ENCODE measurements at regions not wholly inside any gene's neighbourhood (a gene's known extent, or its start where the extent isn't known, plus 50 kb on each side); places are given as distances from the start of the nearest gene placed in this dataset.

GRCh38 chr5:136615251-136616119 is 250.1 kb upstream of the TRPC7 start:
- Histone ChIP-seq H3K9me3 (ENCODE audit: control insufficient read depth, insufficient read depth, low read length) (no peaks in the 10 kb centered on the region), H3K4me3 (ENCODE audit: low read depth, low read length) (no peak overlapping the region), H3K27me3 (ENCODE audit: control insufficient read depth, insufficient read depth, low read length) (no peaks in the 10 kb centered on the region), H3K27ac (ENCODE audit: low read depth, low read length) (no peak overlapping the region)
- no peak for DNase-seq (ENCODE audit: low read depth, low spot score)
- ChIA-PET POLR2A (no interaction called here), CTCF (no interaction called here)
- no peak for TF ChIP-seq CTCF (IDR thresholded peaks at IDR 0.05; ENCODE audit: low read depth, low read length)

- no peaks in the 10 kb centered on the region for H3K27me3 ChIP-seq (ENCODE audit: control insufficient read depth, insufficient read depth, low read length)
- H3K4me3 ChIP-seq (ENCODE audit: low read depth, low read length) = no peak overlapping the region
- TF ChIP-seq CTCF (IDR thresholded peaks at IDR 0.05; ENCODE audit: low read depth, low read length) = no peak
- no peak overlapping the region for H3K27ac ChIP-seq (ENCODE audit: low read depth, low read length)
- DNase-seq (ENCODE audit: low read depth, low spot score) = no peak
- ChIA-PET POLR2A (no interaction called here), CTCF (no interaction called here)
- H3K9me3 ChIP-seq (ENCODE audit: control insufficient read depth, insufficient read depth, low read length) = no peaks in the 10 kb centered on the region
Observed at GRCh38 chr5:136613230-136613629, 247.9 kb upstream of the TRPC7 start.

GRCh38 chr5:136605638-136606037 is 240.3 kb upstream of the TRPC7 start:
- ChIA-PET POLR2A (no interaction called here), CTCF (no interaction called here)
- Histone ChIP-seq H3K4me3 (ENCODE audit: low read depth, low read length) (no peak overlapping the region), H3K9me3 (ENCODE audit: control insufficient read depth, insufficient read depth, low read length) (peaks cover 11% of the 10 kb centered on the region; the same call in 1 of the 2 replicates), H3K27ac (ENCODE audit: low read depth, low read length) (no peak overlapping the region), H3K27me3 (ENCODE audit: control insufficient read depth, insufficient read depth, low read length) (no peaks in the 10 kb centered on the region)
- no peak for TF ChIP-seq CTCF (IDR thresholded peaks at IDR 0.05; ENCODE audit: low read depth, low read length)
- DNase-seq (ENCODE audit: low read depth, low spot score) = no peak

- no peak for TF ChIP-seq CTCF (IDR thresholded peaks at IDR 0.05; ENCODE audit: low read depth, low read length)
- ChIA-PET POLR2A (no interaction called here), CTCF (no interaction called here)
- no peaks in the 10 kb centered on the region for H3K27me3 ChIP-seq (ENCODE audit: control insufficient read depth, insufficient read depth, low read length)
- DNase-seq (ENCODE audit: low read depth, low spot score) = no peak
- no peak overlapping the region for H3K27ac ChIP-seq (ENCODE audit: low read depth, low read length)
- no peak overlapping the region for H3K4me3 ChIP-seq (ENCODE audit: low read depth, low read length)
- peaks cover 7% of the 10 kb centered on the region; the same call in 1 of the 2 replicates for H3K9me3 ChIP-seq (ENCODE audit: control insufficient read depth, insufficient read depth, low read length)
Observed at GRCh38 chr5:136600306-136600705, 235.0 kb upstream of the TRPC7 start.

- Histone ChIP-seq H3K27ac (ENCODE audit: low read depth, low read length) (no peak overlapping the region), H3K4me3 (ENCODE audit: low read depth, low read length) (no peak overlapping the region), H3K9me3 (ENCODE audit: control insufficient read depth, insufficient read depth, low read length) (peaks cover 7% of the 10 kb centered on the region; the same call in 1 of the 2 replicates), H3K27me3 (ENCODE audit: control insufficient read depth, insufficient read depth, low read length) (no peaks in the 10 kb centered on the region)
- no peak for TF ChIP-seq CTCF (IDR thresholded peaks at IDR 0.05; ENCODE audit: low read depth, low read length)
- POLR2A ChIA-PET = no interaction called here
- CTCF ChIA-PET = no interaction called here
- DNase-seq (ENCODE audit: low read depth, low spot score) = no peak
Observed at GRCh38 chr5:136598802-136599404, 233.6 kb upstream of the TRPC7 start.
